ENCODE measurements at regions not wholly inside any gene's neighbourhood (a gene's known extent, or its start where the extent isn't known, plus 50 kb on each side); places are given as distances from the start of the nearest gene placed in this dataset.

- no peak for DNase-seq (ENCODE audit: low spot score)
Observed at GRCh38 chr3:25349828-25350724, 78.0 kb upstream of the RARB start.

- DNase-seq (ENCODE audit: low spot score) = no peak
Observed at GRCh38 chr3:25350725-25351114, 77.3 kb upstream of the RARB start.

- DNase-seq (ENCODE audit: low spot score) = no peak
Observed at GRCh38 chr3:25354071-25354470, 74.0 kb upstream of the RARB start.

GRCh38 chr3:25355034-25355885, 72.8 kb upstream of the RARB start:
- DNase-seq (ENCODE audit: low spot score) = no peak

GRCh38 chr3:25355998-25356397, 72.1 kb upstream of the RARB start:
- no peak for DNase-seq (ENCODE audit: low spot score)

GRCh38 chr3:25362118-25362517, 65.9 kb upstream of the RARB start:
- DNase-seq (ENCODE audit: low spot score) = no peak

- DNase-seq (ENCODE audit: low spot score) = no peak
Observed at GRCh38 chr3:25365636-25366035, 62.4 kb upstream of the RARB start.

GRCh38 chr3:25367025-25367424, 61.0 kb upstream of the RARB start:
- no peak for DNase-seq (ENCODE audit: low spot score)

GRCh38 chr3:25372167-25372566, 55.9 kb upstream of the RARB start:
- DNase-seq (ENCODE audit: low spot score) = no peak

GRCh38 chr3:25376340-25376739, 51.7 kb upstream of the RARB start:
- DNase-seq (ENCODE audit: low spot score) = no peak

GRCh38 chr3:25377042-25377441, 51.0 kb upstream of the RARB start:
- no peak for DNase-seq (ENCODE audit: low spot score)
